H1 (cell line): ENCODE measurements at regions not wholly inside any gene's neighbourhood (a gene's known extent, or its start where the extent isn't known, plus 50 kb on each side); places are given as distances from the start of the nearest gene placed in this dataset.
A peak's percentile ranks its signal among the peaks of the same experiment; 100 is the strongest.

Source experiments
- CTCF ChIA-PET: fragments of 300-600 bp; sonication (Branson Sonifier 250); formaldehyde crosslinking; loops from one replicate; lab custom pipeline; 2021; ENCODE audit not compliant: partially characterized antibody; lab: Charles Lee
- POLR2A ChIA-PET: fragments of 300-600 bp; sonication (Branson Sonifier 250); formaldehyde crosslinking; loops from one replicate; lab custom pipeline; 2021; ENCODE audit warnings: inconsistent platforms; ENCODE audit not compliant: partially characterized antibody; lab: Charles Lee
- DNase-seq, 2 experiments: peaks; one replicate each; pipeline versions ENCODE4 v3.0.0 to v3.0.0-alpha.2; 2010 to 2022; ENCODE audit warnings: low spot score in 2 of 2, low read depth in 1 of 2, mixed read lengths in 1 of 2
- FAIRE-seq: peaks from 2 replicates; lab custom pipeline; 2011; peaks lifted over from hg19 to GRCh38; lab: Jason Lieb, UNC
- H2AFZ ChIP-seq: 2 replicates; pipeline ENCODE4 v1.8.1; 2012; ENCODE audit warnings: low read length, inconsistent platforms
- H2AK5ac ChIP-seq: 2 replicates; pipeline ENCODE4 v1.6.1; 2013; ENCODE audit warnings: low read depth, low read length
- H2BK120ac ChIP-seq: replicated peaks from 2 replicates; pipeline ENCODE3; 2013; ENCODE audit warnings: low read depth, low read length, inconsistent platforms
- H2BK12ac ChIP-seq: 2 replicates; pipeline ENCODE4 v1.6.1; 2013; ENCODE audit warnings: low read depth, low read length
- H2BK15ac ChIP-seq: 2 replicates; pipeline ENCODE4 v1.6.1; 2013; ENCODE audit warnings: low read length
- H2BK20ac ChIP-seq: 2 replicates; pipeline ENCODE4 v1.6.1; 2013; ENCODE audit warnings: low read length
- H2BK5ac ChIP-seq: 2 replicates; pipeline ENCODE4 v1.6.1; 2013; ENCODE audit warnings: low read depth, low read length
- H3K14ac ChIP-seq: 2 replicates; pipeline ENCODE4 v1.6.1; 2013; ENCODE audit warnings: inconsistent platforms; ENCODE audit not compliant: insufficient read length
- H3K18ac ChIP-seq: 2 replicates; pipeline ENCODE4 v1.6.1; 2013; ENCODE audit warnings: low read length; ENCODE audit errors: extremely low read depth
- H3K23ac ChIP-seq: 2 replicates; pipeline ENCODE4 v1.6.1; 2013; ENCODE audit warnings: inconsistent platforms; ENCODE audit not compliant: insufficient read length
- H3K23me2 ChIP-seq: 2 replicates; pipeline ENCODE4 v1.6.1; 2013; ENCODE audit warnings: low read depth, low read length
- H3K27ac ChIP-seq: 2 replicates; pipeline ENCODE4 v1.6.1; 2011; ENCODE audit warnings: low read depth, low read length, inconsistent platforms
- H3K27me3 ChIP-seq, 4 experiments: replicated peaks in 1 of 4; 1 replicate in 1 of 4; 2 replicates in 3 of 4; pipeline versions ENCODE4 v1.6.1 to v1.8.1; 2011 to 2013; ENCODE audit warnings: low read length in 3 of 4, mild to moderate bottlenecking in 3 of 4, inconsistent platforms in 2 of 4, mixed read lengths in 2 of 4, moderate library complexity in 1 of 4; ENCODE audit not compliant: control insufficient read depth in 3 of 4, insufficient read depth in 3 of 4; ENCODE audit errors: extremely low read depth in 1 of 4
- H3K36me3 ChIP-seq, 4 experiments: 2 replicates each; pipeline versions ENCODE4 v1.6.1 to v1.8.1; 2011 to 2013; ENCODE audit warnings: mild to moderate bottlenecking in 4 of 4, low read length in 3 of 4, moderate library complexity in 2 of 4, control low read depth in 1 of 4, inconsistent platforms in 1 of 4; ENCODE audit not compliant: insufficient read depth in 4 of 4, control insufficient read depth in 2 of 4
- H3K4ac ChIP-seq: replicated peaks from 2 replicates; pipeline ENCODE3; 2013; ENCODE audit warnings: low read length, low read depth, mixed read lengths, inconsistent platforms; ENCODE audit not compliant: insufficient read length
- H3K4me1 ChIP-seq, 4 experiments: replicated peaks in 1 of 4; 1 replicate in 1 of 4; 2 replicates in 3 of 4; pipeline versions ENCODE4 v1.6.1 to v1.8.1; 2011 to 2013; ENCODE audit warnings: low read length in 3 of 4, inconsistent platforms in 2 of 4, mixed read lengths in 1 of 4; ENCODE audit not compliant: insufficient read depth in 4 of 4, control insufficient read depth in 3 of 4
- H3K4me2 ChIP-seq, 2 experiments: 2 replicates each; pipeline versions ENCODE4 v1.6.1 to v1.8.1; 2011 to 2013; ENCODE audit warnings: low read depth in 2 of 2, low read length in 2 of 2, control low read depth in 1 of 2, inconsistent platforms in 1 of 2, mild to moderate bottlenecking in 1 of 2; ENCODE audit not compliant: insufficient read depth in 1 of 2
- H3K4me3 ChIP-seq, 4 experiments: fragments of 200-600, 300-600 bp in 1 of 4; sonication (generic), shearing (Covaris generic), sonication (Bioruptor Twin) in 1 of 4; 2 replicates each; pipeline versions ENCODE4 v1.5.1 to v1.8.1; 2011 to 2016; ENCODE audit warnings: low read length in 4 of 4, low read depth in 3 of 4, control low read depth in 2 of 4, inconsistent platforms in 2 of 4, mild to moderate bottlenecking in 2 of 4, mixed read lengths in 1 of 4, moderate library complexity in 1 of 4; ENCODE audit not compliant: insufficient read depth in 2 of 4; ENCODE audit errors: extremely low read depth in 1 of 4
- H3K56ac ChIP-seq: replicated peaks from 2 replicates; pipeline ENCODE3; 2013; ENCODE audit warnings: low read depth, mild to moderate bottlenecking, mixed read lengths, low read length, inconsistent platforms; ENCODE audit not compliant: insufficient read length
- H3K79me1 ChIP-seq: 2 replicates; pipeline ENCODE4 v1.6.1; 2013; ENCODE audit warnings: low read depth, low read length, control low read depth
- H3K79me2 ChIP-seq, 2 experiments: 2 replicates each; pipeline versions ENCODE4 v1.6.1 to v1.8.1; 2012 to 2013; ENCODE audit warnings: low read length in 2 of 2, mild to moderate bottlenecking in 2 of 2, inconsistent platforms in 1 of 2; ENCODE audit not compliant: insufficient read depth in 2 of 2, control insufficient read depth in 1 of 2
- H3K9ac ChIP-seq, 4 experiments: replicated peaks in 1 of 4; 1 replicate in 1 of 4; 2 replicates in 3 of 4; pipeline versions ENCODE4 v1.6.1 to v1.8.1; 2011 to 2013; ENCODE audit warnings: low read depth in 3 of 4, low read length in 3 of 4, control low read depth in 2 of 4, mild to moderate bottlenecking in 2 of 4, moderate library complexity in 2 of 4, inconsistent platforms in 1 of 4; ENCODE audit errors: extremely low read depth in 1 of 4
- H3K9me3 ChIP-seq, 2 experiments: 2 replicates each; pipeline versions ENCODE4 v1.6.1 to v1.8.1; 2012 to 2013; ENCODE audit warnings: mild to moderate bottlenecking in 2 of 2, moderate library complexity in 2 of 2, control low read depth in 1 of 2, inconsistent platforms in 1 of 2, low read depth in 1 of 2, low read length in 1 of 2, mixed read lengths in 1 of 2; ENCODE audit not compliant: insufficient read depth in 2 of 2
- H4K20me1 ChIP-seq, 2 experiments: replicated peaks in 1 of 2; 2 replicates each; pipeline versions ENCODE3 to v1.8.1; 2011 to 2013; ENCODE audit warnings: inconsistent platforms in 2 of 2, low read length in 2 of 2, mild to moderate bottlenecking in 1 of 2; ENCODE audit not compliant: insufficient read depth in 2 of 2, control insufficient read depth in 1 of 2
- H4K5ac ChIP-seq: 2 replicates; pipeline ENCODE4 v1.6.1; 2013; ENCODE audit warnings: low read length, low read depth, mixed read lengths, inconsistent platforms; ENCODE audit not compliant: insufficient read length
- H4K8ac ChIP-seq: 2 replicates; pipeline ENCODE4 v1.8.0; 2013; ENCODE audit warnings: mild to moderate bottlenecking, moderate library complexity, low read length, inconsistent platforms; ENCODE audit not compliant: insufficient read depth; ENCODE audit errors: extremely low read depth
- H4K91ac ChIP-seq: replicated peaks from 2 replicates; pipeline ENCODE3; 2013; ENCODE audit warnings: low read length, mixed read lengths, inconsistent platforms; ENCODE audit not compliant: insufficient read length
- MAX ChIP-seq: IDR thresholded peaks from 2 replicates; pipeline ENCODE4 v1.6.1; 2012; ENCODE audit warnings: inconsistent platforms
- RAD21 ChIP-seq, 2 experiments: IDR thresholded peaks in 1 of 2; conservative IDR thresholded peaks in 1 of 2; 2 replicates each; pipeline ENCODE4 v1.6.1; 2011; ENCODE audit warnings: low read depth in 2 of 2, low read length in 2 of 2, improper control_type of control experiment in 1 of 2, inconsistent platforms in 1 of 2, mild to moderate bottlenecking in 1 of 2, moderate library complexity in 1 of 2
- WGBS, 2 experiments: shearing (Covaris generic) in 1 of 2; methylation state at CpG; one replicate each; pipeline versions ENCODE4 v1.1.6 to v1.1.7; 2013 to 2015; ENCODE audit warnings: low lambda C conversion rate in 2 of 2, mixed read lengths in 2 of 2, inconsistent platforms in 1 of 2, low coverage in 1 of 2, missing lambda C conversion rate in 1 of 2; ENCODE audit not compliant: insufficient replicate concordance in 2 of 2, insufficient coverage in 1 of 2, insufficient read length in 1 of 2; ENCODE audit errors: extremely low coverage in 1 of 2, missing lambda C conversion rate in 1 of 2; 5-methylcytosine and 5-hydroxymethylcytosine counted together
- TF ChIP-seq, protein P1 (sequence below), 3 experiments: IDR thresholded peaks; 1 replicate in 2 of 3; 2 replicates in 1 of 3; pipeline versions ENCODE4 v1.5.1 to v1.6.1; 2011; ENCODE audit warnings: low read length in 3 of 3, mild to moderate bottlenecking in 3 of 3, inconsistent platforms in 2 of 3, low read depth in 1 of 3, moderate library complexity in 1 of 3; ENCODE audit not compliant: insufficient read depth in 1 of 3; ENCODE audit errors: control extremely low read depth in 1 of 3

DNA sequence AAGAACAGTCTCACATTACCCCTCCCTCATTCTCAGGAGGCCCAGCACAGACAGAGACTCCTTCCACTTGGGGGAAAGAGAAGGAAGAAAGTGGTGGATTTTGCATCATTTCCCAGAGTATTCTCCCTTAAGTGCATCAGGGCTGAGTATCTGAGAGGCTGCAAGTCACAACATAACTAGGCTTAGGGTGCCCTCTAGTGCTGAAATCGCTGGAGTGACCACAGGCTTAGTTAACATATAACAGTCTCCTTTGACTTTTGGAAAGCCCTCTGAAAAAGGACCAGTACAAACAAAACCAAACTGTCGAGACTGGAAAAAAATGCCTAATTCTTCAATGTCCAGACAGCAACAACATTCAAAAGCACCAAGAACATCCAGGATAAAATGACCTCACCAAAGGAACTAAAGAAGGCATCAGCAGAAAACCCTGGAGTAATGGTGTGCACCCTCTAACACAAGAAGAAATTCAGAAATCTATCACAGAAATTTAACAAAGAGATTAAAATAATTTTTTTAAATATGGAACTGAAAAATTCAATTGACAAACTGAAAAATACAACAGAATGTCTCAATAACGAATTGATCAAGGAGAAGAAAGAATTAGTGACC is 412.3 kb downstream of the RPS29 start:
- Histone ChIP-seq H3K27ac (no peak overlapping the region), H3K4me1 (no peaks in the 10 kb centered on the region), H3K9me3 (no peaks in the 10 kb centered on the region), H2AFZ (no peak overlapping the region), H2BK5ac (no peak overlapping the region), H4K20me1 (no peaks in the 10 kb centered on the region), H3K4me3 (no peak overlapping the region), H4K8ac (no peak overlapping the region), H3K9ac (no peak overlapping the region), H4K91ac (no peak overlapping the region), H3K14ac (no peak overlapping the region), H2BK15ac (no peak overlapping the region), H4K5ac (no peak overlapping the region), H2BK120ac (no peak overlapping the region), H3K27me3 (no peaks in the 10 kb centered on the region), H3K79me1 (no peaks in the 10 kb centered on the region), H3K4ac (no peak overlapping the region), H3K23me2 (no peaks in the 10 kb centered on the region), H3K36me3 (no peaks in the 10 kb centered on the region), H3K56ac (no peak overlapping the region), H3K4me2 (no peak overlapping the region), H2BK20ac (no peak overlapping the region), H3K23ac (no peak overlapping the region), H3K18ac (no peak overlapping the region), H2BK12ac (no peak overlapping the region), H2AK5ac (no peak overlapping the region), H3K79me2 (no peaks in the 10 kb centered on the region)
- ChIA-PET POLR2A (no interaction called here), CTCF (interaction anchor here (0.7 to 1.2 kb wide), 5 partner anchors 12 to 1258 kb away, joined by 3 to 5 read pairs (median 4); no protein-coding TSS in a partner anchor)
- TF ChIP-seq MAX (no peak), RAD21 (IDR thresholded peaks at IDR 0.05 in 1 of 2, conservative IDR thresholded peaks at IDR 0.05 in 1 of 2; ENCODE audit: low read depth in 2 of 2, low read length in 2 of 2) (peak; percentile 95 to 96)
- TF ChIP-seq, protein P1, sequence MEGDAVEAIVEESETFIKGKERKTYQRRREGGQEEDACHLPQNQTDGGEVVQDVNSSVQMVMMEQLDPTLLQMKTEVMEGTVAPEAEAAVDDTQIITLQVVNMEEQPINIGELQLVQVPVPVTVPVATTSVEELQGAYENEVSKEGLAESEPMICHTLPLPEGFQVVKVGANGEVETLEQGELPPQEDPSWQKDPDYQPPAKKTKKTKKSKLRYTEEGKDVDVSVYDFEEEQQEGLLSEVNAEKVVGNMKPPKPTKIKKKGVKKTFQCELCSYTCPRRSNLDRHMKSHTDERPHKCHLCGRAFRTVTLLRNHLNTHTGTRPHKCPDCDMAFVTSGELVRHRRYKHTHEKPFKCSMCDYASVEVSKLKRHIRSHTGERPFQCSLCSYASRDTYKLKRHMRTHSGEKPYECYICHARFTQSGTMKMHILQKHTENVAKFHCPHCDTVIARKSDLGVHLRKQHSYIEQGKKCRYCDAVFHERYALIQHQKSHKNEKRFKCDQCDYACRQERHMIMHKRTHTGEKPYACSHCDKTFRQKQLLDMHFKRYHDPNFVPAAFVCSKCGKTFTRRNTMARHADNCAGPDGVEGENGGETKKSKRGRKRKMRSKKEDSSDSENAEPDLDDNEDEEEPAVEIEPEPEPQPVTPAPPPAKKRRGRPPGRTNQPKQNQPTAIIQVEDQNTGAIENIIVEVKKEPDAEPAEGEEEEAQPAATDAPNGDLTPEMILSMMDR (IDR thresholded peaks at IDR 0.05; ENCODE audit: control extremely low read depth in 1 of 3, insufficient read depth in 1 of 3, low read depth in 1 of 3, low read length in 3 of 3): peak in 2 of 3 experiments; percentile 65 to 80; a peak in 3 of 4 replicates
- 32% methylated on average over 3 of the region's 3 CpGs; no CpG with 5 or more reads in 1 of the 2 experiments for WGBS, 2 experiments
- DNase-seq: peak; percentile 53 to 84
- peak; percentile 97 for FAIRE-seq
